H1 (cell line): ENCODE measurements at regions not wholly inside any gene's neighbourhood (a gene's known extent, or its start where the extent isn't known, plus 50 kb on each side); places are given as distances from the start of the nearest gene placed in this dataset.

ENCODE experiments used
- CTCF ChIA-PET: fragments of 300-600 bp; sonication (Branson Sonifier 250); formaldehyde crosslinking; loops from one replicate; lab custom pipeline; 2021; ENCODE audit not compliant: partially characterized antibody; lab: Charles Lee
- POLR2A ChIA-PET: fragments of 300-600 bp; sonication (Branson Sonifier 250); formaldehyde crosslinking; loops from one replicate; lab custom pipeline; 2021; ENCODE audit warnings: inconsistent platforms; ENCODE audit not compliant: partially characterized antibody; lab: Charles Lee
- DNase-seq, 2 experiments: peaks; one replicate each; pipeline versions ENCODE4 v3.0.0 to v3.0.0-alpha.2; 2010 to 2022; ENCODE audit warnings: low spot score in 2 of 2, low read depth in 1 of 2, mixed read lengths in 1 of 2
- FAIRE-seq: peaks from 2 replicates; lab custom pipeline; 2011; peaks lifted over from hg19 to GRCh38; lab: Jason Lieb, UNC
- H2AFZ ChIP-seq: 2 replicates; pipeline ENCODE4 v1.8.1; 2012; ENCODE audit warnings: low read length, inconsistent platforms
- H2AK5ac ChIP-seq: 2 replicates; pipeline ENCODE4 v1.6.1; 2013; ENCODE audit warnings: low read depth, low read length
- H2BK120ac ChIP-seq: replicated peaks from 2 replicates; pipeline ENCODE3; 2013; ENCODE audit warnings: low read depth, low read length, inconsistent platforms
- H2BK12ac ChIP-seq: 2 replicates; pipeline ENCODE4 v1.6.1; 2013; ENCODE audit warnings: low read depth, low read length
- H2BK15ac ChIP-seq: 2 replicates; pipeline ENCODE4 v1.6.1; 2013; ENCODE audit warnings: low read length
- H2BK20ac ChIP-seq: 2 replicates; pipeline ENCODE4 v1.6.1; 2013; ENCODE audit warnings: low read length
- H2BK5ac ChIP-seq: 2 replicates; pipeline ENCODE4 v1.6.1; 2013; ENCODE audit warnings: low read depth, low read length
- H3K14ac ChIP-seq: 2 replicates; pipeline ENCODE4 v1.6.1; 2013; ENCODE audit warnings: inconsistent platforms; ENCODE audit not compliant: insufficient read length
- H3K18ac ChIP-seq: 2 replicates; pipeline ENCODE4 v1.6.1; 2013; ENCODE audit warnings: low read length; ENCODE audit errors: extremely low read depth
- H3K23ac ChIP-seq: 2 replicates; pipeline ENCODE4 v1.6.1; 2013; ENCODE audit warnings: inconsistent platforms; ENCODE audit not compliant: insufficient read length
- H3K23me2 ChIP-seq: 2 replicates; pipeline ENCODE4 v1.6.1; 2013; ENCODE audit warnings: low read depth, low read length
- H3K27ac ChIP-seq: 2 replicates; pipeline ENCODE4 v1.6.1; 2011; ENCODE audit warnings: low read depth, low read length, inconsistent platforms
- H3K27me3 ChIP-seq, 4 experiments: replicated peaks in 1 of 4; 1 replicate in 1 of 4; 2 replicates in 3 of 4; pipeline versions ENCODE4 v1.6.1 to v1.8.1; 2011 to 2013; ENCODE audit warnings: low read length in 3 of 4, mild to moderate bottlenecking in 3 of 4, inconsistent platforms in 2 of 4, mixed read lengths in 2 of 4, moderate library complexity in 1 of 4; ENCODE audit not compliant: control insufficient read depth in 3 of 4, insufficient read depth in 3 of 4; ENCODE audit errors: extremely low read depth in 1 of 4
- H3K36me3 ChIP-seq, 4 experiments: 2 replicates each; pipeline versions ENCODE4 v1.6.1 to v1.8.1; 2011 to 2013; ENCODE audit warnings: mild to moderate bottlenecking in 4 of 4, low read length in 3 of 4, moderate library complexity in 2 of 4, control low read depth in 1 of 4, inconsistent platforms in 1 of 4; ENCODE audit not compliant: insufficient read depth in 4 of 4, control insufficient read depth in 2 of 4
- H3K4ac ChIP-seq: replicated peaks from 2 replicates; pipeline ENCODE3; 2013; ENCODE audit warnings: low read length, low read depth, mixed read lengths, inconsistent platforms; ENCODE audit not compliant: insufficient read length
- H3K4me1 ChIP-seq, 4 experiments: replicated peaks in 1 of 4; 1 replicate in 1 of 4; 2 replicates in 3 of 4; pipeline versions ENCODE4 v1.6.1 to v1.8.1; 2011 to 2013; ENCODE audit warnings: low read length in 3 of 4, inconsistent platforms in 2 of 4, mixed read lengths in 1 of 4; ENCODE audit not compliant: insufficient read depth in 4 of 4, control insufficient read depth in 3 of 4
- H3K4me2 ChIP-seq, 2 experiments: 2 replicates each; pipeline versions ENCODE4 v1.6.1 to v1.8.1; 2011 to 2013; ENCODE audit warnings: low read depth in 2 of 2, low read length in 2 of 2, control low read depth in 1 of 2, inconsistent platforms in 1 of 2, mild to moderate bottlenecking in 1 of 2; ENCODE audit not compliant: insufficient read depth in 1 of 2
- H3K4me3 ChIP-seq, 4 experiments: fragments of 200-600, 300-600 bp in 1 of 4; sonication (generic), shearing (Covaris generic), sonication (Bioruptor Twin) in 1 of 4; 2 replicates each; pipeline versions ENCODE4 v1.5.1 to v1.8.1; 2011 to 2016; ENCODE audit warnings: low read length in 4 of 4, low read depth in 3 of 4, control low read depth in 2 of 4, inconsistent platforms in 2 of 4, mild to moderate bottlenecking in 2 of 4, mixed read lengths in 1 of 4, moderate library complexity in 1 of 4; ENCODE audit not compliant: insufficient read depth in 2 of 4; ENCODE audit errors: extremely low read depth in 1 of 4
- H3K56ac ChIP-seq: replicated peaks from 2 replicates; pipeline ENCODE3; 2013; ENCODE audit warnings: low read depth, mild to moderate bottlenecking, mixed read lengths, low read length, inconsistent platforms; ENCODE audit not compliant: insufficient read length
- H3K79me1 ChIP-seq: 2 replicates; pipeline ENCODE4 v1.6.1; 2013; ENCODE audit warnings: low read depth, low read length, control low read depth
- H3K79me2 ChIP-seq, 2 experiments: 2 replicates each; pipeline versions ENCODE4 v1.6.1 to v1.8.1; 2012 to 2013; ENCODE audit warnings: low read length in 2 of 2, mild to moderate bottlenecking in 2 of 2, inconsistent platforms in 1 of 2; ENCODE audit not compliant: insufficient read depth in 2 of 2, control insufficient read depth in 1 of 2
- H3K9ac ChIP-seq, 4 experiments: replicated peaks in 1 of 4; 1 replicate in 1 of 4; 2 replicates in 3 of 4; pipeline versions ENCODE4 v1.6.1 to v1.8.1; 2011 to 2013; ENCODE audit warnings: low read depth in 3 of 4, low read length in 3 of 4, control low read depth in 2 of 4, mild to moderate bottlenecking in 2 of 4, moderate library complexity in 2 of 4, inconsistent platforms in 1 of 4; ENCODE audit errors: extremely low read depth in 1 of 4
- H3K9me3 ChIP-seq, 2 experiments: 2 replicates each; pipeline versions ENCODE4 v1.6.1 to v1.8.1; 2012 to 2013; ENCODE audit warnings: mild to moderate bottlenecking in 2 of 2, moderate library complexity in 2 of 2, control low read depth in 1 of 2, inconsistent platforms in 1 of 2, low read depth in 1 of 2, low read length in 1 of 2, mixed read lengths in 1 of 2; ENCODE audit not compliant: insufficient read depth in 2 of 2
- H4K20me1 ChIP-seq, 2 experiments: replicated peaks in 1 of 2; 2 replicates each; pipeline versions ENCODE3 to v1.8.1; 2011 to 2013; ENCODE audit warnings: inconsistent platforms in 2 of 2, low read length in 2 of 2, mild to moderate bottlenecking in 1 of 2; ENCODE audit not compliant: insufficient read depth in 2 of 2, control insufficient read depth in 1 of 2
- H4K5ac ChIP-seq: 2 replicates; pipeline ENCODE4 v1.6.1; 2013; ENCODE audit warnings: low read length, low read depth, mixed read lengths, inconsistent platforms; ENCODE audit not compliant: insufficient read length
- H4K8ac ChIP-seq: 2 replicates; pipeline ENCODE4 v1.8.0; 2013; ENCODE audit warnings: mild to moderate bottlenecking, moderate library complexity, low read length, inconsistent platforms; ENCODE audit not compliant: insufficient read depth; ENCODE audit errors: extremely low read depth
- H4K91ac ChIP-seq: replicated peaks from 2 replicates; pipeline ENCODE3; 2013; ENCODE audit warnings: low read length, mixed read lengths, inconsistent platforms; ENCODE audit not compliant: insufficient read length
- ATF3 ChIP-seq: IDR thresholded peaks from 2 replicates; pipeline ENCODE4 v1.6.1; 2011; ENCODE audit warnings: low read depth, mild to moderate bottlenecking, low read length; ENCODE audit not compliant: insufficient read depth
- CHD2 ChIP-seq: IDR thresholded peaks from 2 replicates; pipeline ENCODE4 v1.6.1; 2012; ENCODE audit warnings: low read length, improper control_type of control experiment
- CREB1 ChIP-seq: IDR thresholded peaks from 2 replicates; pipeline ENCODE4 v1.6.1; 2012; ENCODE audit warnings: inconsistent platforms
- EZH2 ChIP-seq: fragments of 200-600 bp; sonication (generic); IDR thresholded peaks from 2 replicates; pipeline ENCODE4 v1.7.1; 2012; ENCODE audit warnings: low read depth, mild to moderate bottlenecking, moderate library complexity, low read length, inconsistent platforms; ENCODE audit not compliant: severe bottlenecking
- NRF1 ChIP-seq: IDR thresholded peaks from 2 replicates; pipeline ENCODE4 v1.6.1; 2011; ENCODE audit warnings: mild to moderate bottlenecking, low read depth, low read length, improper control_type of control experiment
- RBBP5 ChIP-seq: IDR thresholded peaks from 2 replicates; pipeline ENCODE4 v1.7.1; 2012; ENCODE audit warnings: low read depth, mild to moderate bottlenecking, inconsistent platforms, low read length, moderate library complexity, borderline replicate concordance
- SIRT6 ChIP-seq: IDR thresholded peaks from one replicate; pipeline ENCODE4 v1.7.1; 2012; ENCODE audit warnings: low read length, inconsistent platforms
- SIX5 ChIP-seq: IDR thresholded peaks from 2 replicates; pipeline ENCODE4 v1.6.1; 2011; ENCODE audit warnings: mild to moderate bottlenecking, low read depth, low read length
- TEAD4 ChIP-seq: IDR thresholded peaks from 2 replicates; pipeline ENCODE4 v1.6.1; 2012; ENCODE audit warnings: low read depth, low read length, inconsistent platforms, mixed read lengths
- USF2 ChIP-seq: IDR thresholded peaks from 2 replicates; pipeline ENCODE4 v1.6.1; 2011; ENCODE audit warnings: low read length, improper control_type of control experiment
- YY1 ChIP-seq: IDR thresholded peaks from 2 replicates; pipeline ENCODE4 v1.6.1; 2011; ENCODE audit warnings: low read depth, mild to moderate bottlenecking, low read length
- whole genome bisulfite sequencing, 2 experiments: shearing (Covaris generic) in 1 of 2; methylation state at CpG; one replicate each; pipeline versions ENCODE4 v1.1.6 to v1.1.7; 2013 to 2015; ENCODE audit warnings: low lambda C conversion rate in 2 of 2, mixed read lengths in 2 of 2, inconsistent platforms in 1 of 2, low coverage in 1 of 2, missing lambda C conversion rate in 1 of 2; ENCODE audit not compliant: insufficient replicate concordance in 2 of 2, insufficient coverage in 1 of 2, insufficient read length in 1 of 2; ENCODE audit errors: extremely low coverage in 1 of 2, missing lambda C conversion rate in 1 of 2; 5-methylcytosine and 5-hydroxymethylcytosine counted together

GRCh38 chr4:115489279-115489678 lies 375.9 kb upstream of the NDST4 start:
- Histone ChIP-seq H4K8ac (no peak overlapping the region), H3K56ac (no peak overlapping the region), H3K27me3 (no peaks in the 10 kb centered on the region), H3K18ac (no peak overlapping the region), H3K36me3 (no peaks in the 10 kb centered on the region), H2BK20ac (no peak overlapping the region), H3K4me3 (no peak overlapping the region), H2BK12ac (no peak overlapping the region), H3K14ac (no peak overlapping the region), H2AK5ac (no peak overlapping the region), H3K4me2 (no peak overlapping the region), H2BK5ac (no peak overlapping the region), H3K79me1 (no peaks in the 10 kb centered on the region), H4K5ac (no peak overlapping the region), H4K91ac (no peak overlapping the region), H3K4ac (no peak overlapping the region), H2BK15ac (no peak overlapping the region), H3K23ac (no peak overlapping the region), H3K23me2 (no peaks in the 10 kb centered on the region), H2AFZ (no peak overlapping the region), H2BK120ac (no peak overlapping the region), H4K20me1 (no peaks in the 10 kb centered on the region), H3K9me3 (no peaks in the 10 kb centered on the region), H3K27ac (no peak overlapping the region), H3K4me1 (no peaks in the 10 kb centered on the region), H3K79me2 (no peaks in the 10 kb centered on the region), H3K9ac (no peak overlapping the region)
- 82% methylated on average over 2 of the region's 2 CpGs; no CpG with 5 or more reads in 1 of the 2 experiments for WGBS, 2 experiments
- TF ChIP-seq CREB1, result no peak
- TF ChIP-seq SIX5, result no peak
- no peak for TF ChIP-seq NRF1
- TF ChIP-seq YY1, result no peak
- TF ChIP-seq EZH2, result no peak
- no peak for TF ChIP-seq ATF3
- TF ChIP-seq RBBP5, result no peak
- no peak for TF ChIP-seq USF2
- TF ChIP-seq TEAD4, result no peak
- TF ChIP-seq SIRT6, result no peak
- TF ChIP-seq CHD2, result no peak
- FAIRE-seq, result no peak
- CTCF ChIA-PET, result no interaction called here
- POLR2A ChIA-PET, result no interaction called here
- DNase-seq, result no peak
